CD4-positive, alpha-beta T cell treated with Interleukin-4 for 4 hours (primary cell): ENCODE measurements at regions not wholly inside any gene's neighbourhood (a gene's known extent, or its start where the extent isn't known, plus 50 kb on each side); places are given as distances from the start of the nearest gene placed in this dataset.

ENCODE experiments used
- DNase-seq: peaks from one replicate; pipeline ENCODE4 v3.0.0-alpha.2; 2020

DNA sequence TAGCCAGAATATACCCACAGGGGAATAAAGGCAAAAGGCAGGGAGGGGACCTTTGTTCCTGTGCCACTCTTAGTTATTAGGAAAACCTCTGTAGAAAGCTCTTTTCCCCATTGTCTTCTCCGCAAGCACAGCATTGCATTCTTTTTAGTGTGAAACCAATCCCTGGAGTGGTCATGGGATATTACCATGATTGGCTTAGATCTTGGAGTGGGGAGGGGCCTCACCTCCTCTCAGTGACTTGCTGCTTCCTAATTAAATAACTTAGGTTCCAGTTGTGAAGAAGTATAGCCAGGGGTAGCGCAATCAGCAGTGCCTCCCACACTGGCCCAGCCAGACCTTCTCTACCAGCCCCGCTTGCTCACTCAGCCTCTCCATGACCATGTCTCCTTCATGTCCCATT is 49.9 kb upstream of the AFF3 start:
- no peak for DNase-seq
